GM18873 (cell line): ENCODE measurements at regions not wholly inside any gene's neighbourhood (a gene's known extent, or its start where the extent isn't known, plus 50 kb on each side); places are given as distances from the start of the nearest gene placed in this dataset.

Experiments used
- ATAC-seq: cut with Tn5 transposase; IDR thresholded peaks from one replicate; pipeline ENCODE4 v1.9.1; 2021; ENCODE audit warnings: mild to moderate bottlenecking, moderate library complexity, moderate number of reproducible peaks; ENCODE audit not compliant: unreplicated experiment, low FRiP score

DNA sequence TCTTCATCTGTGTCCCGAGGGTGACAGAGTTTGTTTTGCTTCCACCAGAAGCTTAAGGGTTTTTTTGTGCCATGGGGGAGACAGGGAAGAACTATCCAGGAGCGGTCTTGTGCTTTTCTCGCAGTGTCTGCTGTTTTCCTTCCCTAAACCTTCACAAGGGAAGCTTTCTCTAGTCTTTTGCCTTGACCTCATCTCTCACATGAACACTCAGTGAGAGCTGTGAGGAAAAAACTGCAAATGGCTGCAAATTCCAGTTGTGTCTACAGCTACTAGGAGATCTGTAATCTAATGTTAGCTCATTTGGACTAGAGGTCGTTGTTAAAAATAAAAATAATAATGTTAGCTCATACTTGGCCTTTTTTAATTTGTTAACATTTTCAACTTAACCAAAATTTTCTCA lies 264.7 kb upstream of the SESN3 start:
- no peak for ATAC-seq

- ATAC-seq, result no peak
These were observed 263.9 kb upstream of the SESN3 start for GRCh38 chr11:95494856-95495255.

- no peak for ATAC-seq
These were observed 263.2 kb upstream of the SESN3 start for GRCh38 chr11:95494167-95494566.

GRCh38 chr11:95490625-95491024 lies 259.6 kb upstream of the SESN3 start:
- ATAC-seq, result no peak

GRCh38 chr11:95487938-95488337 lies 256.9 kb upstream of the SESN3 start:
- no peak for ATAC-seq

GRCh38 chr11:95487391-95487790 lies 256.4 kb upstream of the SESN3 start:
- ATAC-seq, result peak; percentile 100

DNA sequence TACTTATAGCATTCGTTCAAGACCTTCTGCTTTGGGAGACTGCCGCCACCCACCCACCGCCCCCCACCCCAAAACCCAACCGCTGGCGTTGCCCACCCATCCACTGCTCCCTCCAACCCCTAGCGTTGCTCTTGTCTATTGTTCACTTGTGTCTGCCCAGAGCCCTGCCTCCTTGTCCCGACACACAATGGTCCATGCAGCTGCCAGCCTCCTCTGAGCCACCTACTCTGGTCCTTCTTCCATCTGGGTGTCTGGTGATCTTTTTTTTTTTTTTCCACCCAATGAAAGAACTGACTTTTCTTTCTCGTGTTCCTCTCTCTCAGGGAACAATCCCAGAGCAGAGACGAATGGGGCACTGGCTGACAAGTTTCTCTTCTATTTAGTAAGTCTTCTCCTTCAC lies 256.0 kb upstream of the SESN3 start:
- ATAC-seq, result no peak

GRCh38 chr11:95486466-95486865 lies 255.5 kb upstream of the SESN3 start:
- no peak for ATAC-seq

- ATAC-seq, result no peak
These were observed 254.3 kb upstream of the SESN3 start for GRCh38 chr11:95485115-95485900.

DNA sequence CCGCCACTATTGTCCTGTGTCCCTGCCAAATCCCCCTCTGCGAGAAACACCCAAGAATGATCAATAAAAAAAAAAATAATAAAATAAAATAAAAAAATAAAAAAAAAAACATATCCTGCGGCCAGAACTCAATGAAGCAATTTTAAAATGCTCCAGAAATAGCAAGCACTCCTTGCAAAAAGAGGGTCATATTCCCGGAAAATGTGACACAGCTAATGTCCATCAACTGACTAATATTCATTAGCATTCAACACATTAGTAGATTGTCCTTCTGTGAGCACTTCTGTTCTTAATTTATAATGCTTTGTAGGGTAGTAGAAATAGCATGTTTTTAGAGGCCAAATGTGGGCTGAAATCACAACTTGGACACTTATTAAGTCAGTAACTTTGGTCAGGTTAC lies 252.3 kb upstream of the SESN3 start:
- ATAC-seq, result no peak

GRCh38 chr11:95478003-95478402 lies 247.0 kb upstream of the SESN3 start:
- no peak for ATAC-seq

- no peak for ATAC-seq
These were observed 238.3 kb upstream of the SESN3 start for GRCh38 chr11:95469258-95469657.

DNA sequence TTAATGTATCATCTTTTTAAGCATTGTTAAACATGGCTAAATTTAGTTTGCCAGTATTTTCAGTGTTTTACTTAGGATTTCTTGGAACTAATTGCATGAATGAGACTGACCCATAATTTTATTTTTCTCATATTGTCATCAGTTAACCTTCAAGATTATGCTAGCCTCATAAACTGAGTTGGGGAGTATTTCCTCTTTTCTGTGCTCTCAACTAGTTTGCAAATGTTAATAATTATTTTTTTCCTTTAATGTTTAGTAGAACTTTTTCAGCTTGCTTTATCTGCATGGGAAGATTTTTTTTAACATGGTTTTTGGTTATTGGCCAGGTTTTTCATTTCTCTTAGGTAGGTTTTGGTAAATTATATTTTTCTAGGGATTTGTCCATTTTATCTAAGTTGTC lies 235.4 kb upstream of the SESN3 start:
- no peak for ATAC-seq

- ATAC-seq, result no peak
These were observed 234.9 kb upstream of the SESN3 start for GRCh38 chr11:95465887-95466286.

- ATAC-seq, result no peak
These were observed 230.9 kb upstream of the SESN3 start for GRCh38 chr11:95461858-95462257.

GRCh38 chr11:95461348-95461747 lies 230.3 kb upstream of the SESN3 start:
- no peak for ATAC-seq

- ATAC-seq, result no peak
These were observed 228.5 kb upstream of the SESN3 start for GRCh38 chr11:95459291-95460042.

- ATAC-seq, result no peak
These were observed 225.9 kb upstream of the SESN3 start for GRCh38 chr11:95456714-95457491.

DNA sequence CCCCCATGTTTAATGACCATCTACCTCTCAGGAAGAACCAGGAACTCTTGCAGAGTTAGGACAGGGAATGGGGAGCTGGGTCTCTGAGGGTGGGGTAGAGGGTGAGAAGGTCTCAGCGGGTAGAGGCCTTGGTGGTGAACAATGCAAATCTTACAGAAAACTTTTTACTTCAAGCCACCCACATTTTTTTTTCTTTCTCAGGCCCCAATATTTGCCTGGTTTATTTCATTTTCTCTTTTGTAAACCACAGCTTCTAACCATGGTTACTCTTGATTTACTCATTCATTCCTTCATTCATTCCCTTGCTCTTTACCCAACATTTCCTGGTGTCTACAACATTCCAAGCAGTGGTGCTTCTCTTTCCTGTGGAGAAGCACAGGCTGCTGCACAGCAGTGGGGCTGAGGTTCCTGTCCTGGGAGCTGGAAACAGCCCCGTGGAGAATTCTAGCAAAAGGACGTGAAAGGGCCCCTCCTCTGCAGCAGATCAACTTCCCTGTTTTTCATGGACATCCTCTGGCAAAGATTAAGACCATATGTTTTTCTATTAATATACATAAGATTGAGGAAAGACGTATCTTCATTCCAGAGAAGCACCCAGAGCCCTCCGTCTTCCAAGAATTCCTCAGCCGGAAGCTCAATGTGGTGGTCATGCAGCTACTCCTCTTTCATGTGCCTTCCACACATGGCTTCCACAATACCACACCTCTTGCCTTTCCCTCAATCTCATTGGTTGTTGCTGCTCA lies 224.4 kb upstream of the SESN3 start:
- ATAC-seq, result no peak

DNA sequence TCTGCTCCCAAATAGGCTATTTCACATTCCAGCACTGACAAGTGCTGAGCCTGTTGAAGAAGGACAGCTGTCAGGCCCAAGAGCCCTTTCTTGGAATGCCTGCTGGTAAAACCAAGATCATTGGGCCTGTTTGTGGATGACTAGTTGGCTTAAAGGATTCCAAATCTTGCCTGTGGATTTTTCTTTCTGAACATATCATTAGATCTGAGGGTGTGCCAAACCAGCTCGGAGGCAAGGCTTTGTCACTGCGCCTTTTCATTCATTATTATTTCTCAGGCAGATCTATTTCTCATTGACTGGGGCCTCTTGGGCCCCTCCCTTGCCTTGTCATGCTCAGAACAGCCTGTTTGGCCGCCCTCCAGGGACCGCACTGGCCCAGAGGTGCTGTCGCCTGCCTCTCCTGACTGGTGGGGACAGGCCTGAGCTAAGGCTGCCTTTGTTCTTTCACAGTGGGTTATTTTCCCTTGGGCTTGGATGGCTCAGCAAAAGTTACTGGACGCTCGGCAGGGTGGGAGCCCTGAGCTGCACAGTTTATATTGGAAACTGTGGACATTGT lies 222.7 kb upstream of the SESN3 start:
- ATAC-seq, result no peak
